GM19397 (cell line): ENCODE measurements at regions not wholly inside any gene's neighbourhood (a gene's known extent, or its start where the extent isn't known, plus 50 kb on each side); places are given as distances from the start of the nearest gene placed in this dataset.
"Not testable (repeated sequence)": the region's sequence is repeated elsewhere in the genome, so short reads cannot be mapped to it uniquely, and the experiment has no call there.

ENCODE experiments used
- ATAC-seq: cut with Tn5 transposase; IDR thresholded peaks from one replicate; pipeline ENCODE4 v1.9.1; 2021; ENCODE audit warnings: mild to moderate bottlenecking, moderate library complexity; ENCODE audit not compliant: unreplicated experiment

- ATAC-seq = no peak
Observed at GRCh38 chr1:116185161-116185701, 74.0 kb downstream of the MAB21L3 start.

GRCh38 chr1:116189481-116189880 is 78.3 kb downstream of the MAB21L3 start:
- no peak for ATAC-seq

GRCh38 chr1:116191294-116191693 is 80.1 kb downstream of the MAB21L3 start:
- ATAC-seq = no peak

GRCh38 chr1:116193768-116194167 is 82.6 kb downstream of the MAB21L3 start:
- ATAC-seq = no peak

GRCh38 chr1:116194568-116194967 is 83.4 kb downstream of the MAB21L3 start:
- no peak for ATAC-seq

GRCh38 chr1:116195077-116195868 is 84.1 kb downstream of the MAB21L3 start:
- ATAC-seq = no peak

- ATAC-seq = not testable (repeated sequence)
Observed at GRCh38 chr1:116200343-116200742, 89.1 kb downstream of the MAB21L3 start.

- ATAC-seq = no peak
Observed at GRCh38 chr1:116201911-116202310, 90.7 kb downstream of the MAB21L3 start.

GRCh38 chr1:116203181-116203723 is 92.1 kb downstream of the MAB21L3 start:
- no peak for ATAC-seq

- ATAC-seq = no peak
Observed at GRCh38 chr1:116203920-116204319, 92.7 kb downstream of the MAB21L3 start.

- ATAC-seq = no peak
Observed at GRCh38 chr1:116205941-116206679, 94.9 kb downstream of the MAB21L3 start.

GRCh38 chr1:116207126-116207735 is 96.0 kb downstream of the MAB21L3 start:
- ATAC-seq = no peak

GRCh38 chr1:116208136-116208535 is 96.9 kb downstream of the MAB21L3 start:
- ATAC-seq = no peak

- no peak for ATAC-seq
Observed at GRCh38 chr1:116211294-116211693, 100.1 kb downstream of the MAB21L3 start.

- no peak for ATAC-seq
Observed at GRCh38 chr1:116218922-116219321, 107.7 kb downstream of the MAB21L3 start.

- no peak for ATAC-seq
Observed at GRCh38 chr1:116219651-116220434, 108.6 kb downstream of the MAB21L3 start.

- ATAC-seq = no peak
Observed at GRCh38 chr1:116224111-116224510, 112.9 kb downstream of the MAB21L3 start.

- ATAC-seq = no peak
Observed at GRCh38 chr1:116224561-116224960, 113.4 kb downstream of the MAB21L3 start.

GRCh38 chr1:116226017-116226416 is 114.8 kb downstream of the MAB21L3 start:
- no peak for ATAC-seq

- ATAC-seq = no peak
Observed at GRCh38 chr1:116228511-116228910, 117.3 kb downstream of the MAB21L3 start.
